OCI-LY1 (cell line): ENCODE measurements at regions not wholly inside any gene's neighbourhood (a gene's known extent, or its start where the extent isn't known, plus 50 kb on each side); places are given as distances from the start of the nearest gene placed in this dataset.

Experiments
- H2AFZ ChIP-seq: fragments of 200-600 bp; sonication (generic), shearing (Covaris generic); 2 replicates; pipeline ENCODE4 v1.6.0; 2014; ENCODE audit warnings: antibody characterized with exemption, mild to moderate bottlenecking, low read length
- H3F3A ChIP-seq: fragments of 200-600 bp; sonication (generic), shearing (Covaris generic); 2 replicates; pipeline ENCODE4 v1.6.0; 2014; ENCODE audit warnings: mild to moderate bottlenecking, antibody characterized with exemption, low read length, moderate library complexity; ENCODE audit not compliant: insufficient read depth
- H3K27ac ChIP-seq: fragments of 200-600 bp; sonication (generic); 2 replicates; pipeline ENCODE4 v1.5.1; 2014; ENCODE audit warnings: low read length, mixed run types, mild to moderate bottlenecking, low read depth; ENCODE audit not compliant: poor library complexity, severe bottlenecking
- H3K27me3 ChIP-seq: fragments of 200-600 bp; sonication (generic); 2 replicates; pipeline ENCODE4 v1.6.0; 2014; ENCODE audit warnings: antibody characterized with exemption, mild to moderate bottlenecking, low read length, moderate library complexity; ENCODE audit not compliant: insufficient read depth
- H3K36me3 ChIP-seq: fragments of 200-600 bp; sonication (generic); 2 replicates; pipeline ENCODE4 v1.6.1; 2014; ENCODE audit warnings: mild to moderate bottlenecking, antibody characterized with exemption, low read length, moderate library complexity, mixed read lengths; ENCODE audit not compliant: insufficient read depth
- H3K4me1 ChIP-seq: fragments of 200-600 bp; sonication (generic); 2 replicates; pipeline ENCODE4 v1.5.1; 2014; ENCODE audit warnings: mild to moderate bottlenecking, low read length, moderate library complexity; ENCODE audit not compliant: insufficient read depth, severe bottlenecking
- H3K4me2 ChIP-seq: fragments of 200-600 bp; sonication (generic), shearing (Covaris generic); 2 replicates; pipeline ENCODE4 v1.6.1; 2014; ENCODE audit warnings: low read length
- H3K4me3 ChIP-seq: fragments of 200-600 bp; sonication (generic); 2 replicates; pipeline ENCODE4 v1.5.1; 2014; ENCODE audit warnings: low read length, low read depth, mild to moderate bottlenecking, mixed read lengths; ENCODE audit not compliant: poor library complexity, severe bottlenecking
- H3K79me2 ChIP-seq: fragments of 200-600 bp; shearing (Covaris generic); 2 replicates; pipeline ENCODE4 v1.6.1; 2016; ENCODE audit warnings: mixed run types, low read length, mixed read lengths; ENCODE audit not compliant: insufficient read depth
- H3K9ac ChIP-seq: fragments of 200-600 bp; sonication (generic), shearing (Covaris generic); 2 replicates; pipeline ENCODE4 v1.6.1; 2014; ENCODE audit warnings: mild to moderate bottlenecking, low read length, mixed read lengths
- H3K9me2 ChIP-seq: fragments of 200-600 bp; sonication (generic), shearing (Covaris generic); 2 replicates; pipeline ENCODE4 v1.6.1; 2014; ENCODE audit warnings: low read depth, mild to moderate bottlenecking, low read length, mixed read lengths
- H3K9me3 ChIP-seq: fragments of 200-600 bp; shearing (Covaris generic); 2 replicates; pipeline ENCODE4 v1.6.1; 2014; ENCODE audit warnings: low read length, mixed read lengths
- H4K20me1 ChIP-seq: fragments of 200-600 bp; sonication (generic), shearing (Covaris generic); 2 replicates; pipeline ENCODE4 v1.6.0; 2016; ENCODE audit warnings: mild to moderate bottlenecking, low read length; ENCODE audit not compliant: insufficient read depth
- CTCF ChIP-seq: fragments of 200-600 bp; sonication (generic), shearing (Covaris generic); IDR thresholded peaks from 2 replicates; pipeline ENCODE4 v1.5.1; 2017; ENCODE audit warnings: mild to moderate bottlenecking, antibody characterized with exemption, low read length, moderate library complexity, mixed read lengths
- EZH2 ChIP-seq: fragments of 200-600 bp; sonication (generic), shearing (Covaris generic); IDR thresholded peaks from 2 replicates; pipeline ENCODE4 v1.8.0; 2017; ENCODE audit warnings: borderline replicate concordance, mixed run types, mild to moderate bottlenecking, antibody characterized with exemption, low read length, moderate library complexity, mixed read lengths

- H3F3A ChIP-seq = no peaks in the 10 kb centered on the region
- H2AFZ ChIP-seq = no peak overlapping the region
- no peaks in the 10 kb centered on the region for H3K9me3 ChIP-seq
- H3K36me3 ChIP-seq = no peaks in the 10 kb centered on the region; the same call in 1 of the 2 replicates
- no peak for TF ChIP-seq CTCF
- TF ChIP-seq EZH2 = no peak
- no peak overlapping the region for H3K27ac ChIP-seq
- no peaks in the 10 kb centered on the region for H3K27me3 ChIP-seq
- H3K4me3 ChIP-seq = no peak overlapping the region
- H3K9me2 ChIP-seq = no peaks in the 10 kb centered on the region
- no peaks in the 10 kb centered on the region for H4K20me1 ChIP-seq
- no peak overlapping the region for H3K4me2 ChIP-seq
- no peak overlapping the region for H3K9ac ChIP-seq
- H3K79me2 ChIP-seq = no peaks in the 10 kb centered on the region
- H3K4me1 ChIP-seq = no peaks in the 10 kb centered on the region
Measured at GRCh38 chr4:123064390-123064789, 142.0 kb upstream of the NUDT6 start.

- H3K9ac ChIP-seq = no peak overlapping the region
- H3K4me3 ChIP-seq = no peak overlapping the region
- TF ChIP-seq EZH2 = no peak
- no peak for TF ChIP-seq CTCF
- H3K9me2 ChIP-seq = no peaks in the 10 kb centered on the region
- no peaks in the 10 kb centered on the region for H3K79me2 ChIP-seq
- no peak overlapping the region for H2AFZ ChIP-seq
- no peaks in the 10 kb centered on the region for H3K9me3 ChIP-seq
- no peaks in the 10 kb centered on the region for H3K4me1 ChIP-seq
- H3K27ac ChIP-seq = no peak overlapping the region
- no peak overlapping the region for H3K4me2 ChIP-seq
- H3K27me3 ChIP-seq = no peaks in the 10 kb centered on the region
- H3F3A ChIP-seq = no peaks in the 10 kb centered on the region
- no peaks in the 10 kb centered on the region for H3K36me3 ChIP-seq
- no peaks in the 10 kb centered on the region for H4K20me1 ChIP-seq
Measured at GRCh38 chr4:123068081-123068480, 145.7 kb upstream of the NUDT6 start.

- no peak overlapping the region for H3K4me3 ChIP-seq
- no peaks in the 10 kb centered on the region for H3K9me3 ChIP-seq
- no peaks in the 10 kb centered on the region for H3K27me3 ChIP-seq
- no peak for TF ChIP-seq CTCF
- TF ChIP-seq EZH2 = no peak
- H4K20me1 ChIP-seq = no peaks in the 10 kb centered on the region
- no peaks in the 10 kb centered on the region for H3F3A ChIP-seq
- no peak overlapping the region for H3K27ac ChIP-seq
- no peaks in the 10 kb centered on the region for H3K9me2 ChIP-seq
- H3K9ac ChIP-seq = no peak overlapping the region
- no peak overlapping the region for H2AFZ ChIP-seq
- H3K36me3 ChIP-seq = no peaks in the 10 kb centered on the region
- H3K79me2 ChIP-seq = no peaks in the 10 kb centered on the region
- H3K4me1 ChIP-seq = no peaks in the 10 kb centered on the region
- no peak overlapping the region for H3K4me2 ChIP-seq
Measured at GRCh38 chr4:123072060-123072459, 149.7 kb upstream of the NUDT6 start.
